K562 (cell line): ENCODE measurements at regions not wholly inside any gene's neighbourhood (a gene's known extent, or its start where the extent isn't known, plus 50 kb on each side); places are given as distances from the start of the nearest gene placed in this dataset.

ENCODE experiments used
- ATAC-seq: fragments of 200-7000 bp; cut with Tn5 transposase; 3 replicates; pipeline ENCODE4 v1.9.1; 2020; ENCODE audit warnings: moderate library complexity
- BruUV-seq: library from RNA; stranded (reverse); fragments of 400-500 nt; replicated peaks from 2 replicates; lab custom pipeline; 2021; lab: Mats Ljungman, UMichigan
- CTCF ChIA-PET: fragments of 300-600 bp; formaldehyde crosslinking; extraction: SDS; loops from one replicate; lab custom pipeline; 2021; ENCODE audit warnings: low intra/inter-chr PET ratio; lab: Yijun Ruan, JAX
- POLR2A ChIA-PET: fragments of 300-600, 350-650 bp; sonication (Branson Sonifier 250); formaldehyde crosslinking; extraction: SDS; loops from one replicate; lab custom pipeline; 2021; ENCODE audit warnings: antibody characterized with exemption, inconsistent platforms; lab: Yijun Ruan, JAX
- DNase-seq, 4 experiments: peaks; one replicate each; pipeline versions ENCODE4 v3.0.0 to v3.0.0-alpha.2; 2011 to 2018; ENCODE audit warnings: low spot score in 3 of 4, mixed read lengths in 3 of 4; ENCODE audit errors: extremely low read depth in 1 of 4
- FAIRE-seq: peaks from 2 replicates; lab custom pipeline; 2011; peaks lifted over from hg19 to GRCh38; lab: Jason Lieb, UNC
- H2AFZ ChIP-seq: 2 replicates; pipeline ENCODE4 v1.6.0; 2011; ENCODE audit warnings: low read depth, low read length, control low read depth, inconsistent platforms
- H3K27ac ChIP-seq: fragments of 200-600 bp; 3 replicates; pipeline ENCODE4 v1.8.0; 2011; ENCODE audit warnings: low read depth, mild to moderate bottlenecking, control low read depth, inconsistent platforms, low read length, moderate library complexity, mixed read lengths; ENCODE audit errors: extremely low read depth
- H3K27me3 ChIP-seq, 2 experiments: fragments of 300-600 bp in 1 of 2; 2 replicates in 1 of 2; 3 replicates in 1 of 2; pipeline versions ENCODE4 v1.6.0 to v1.8.0; 2011; ENCODE audit warnings: inconsistent platforms in 2 of 2, low read length in 2 of 2, mild to moderate bottlenecking in 1 of 2, mixed read lengths in 1 of 2, moderate library complexity in 1 of 2; ENCODE audit not compliant: control insufficient read depth in 2 of 2, insufficient read depth in 2 of 2
- H3K36me3 ChIP-seq: fragments of 300-600 bp; 3 replicates; pipeline ENCODE4 v1.8.0; 2011; ENCODE audit warnings: mild to moderate bottlenecking, low read length, inconsistent platforms; ENCODE audit not compliant: control insufficient read depth, insufficient read depth
- H3K4me1 ChIP-seq, 2 experiments: fragments of 200-600 bp in 1 of 2; replicated peaks in 1 of 2; 2 replicates in 1 of 2; 3 replicates in 1 of 2; pipeline versions ENCODE4 v1.5.1 to v1.8.0; 2011; ENCODE audit warnings: inconsistent platforms in 2 of 2, low read length in 2 of 2, mild to moderate bottlenecking in 1 of 2, mixed read lengths in 1 of 2, moderate library complexity in 1 of 2; ENCODE audit not compliant: control insufficient read depth in 2 of 2, insufficient read depth in 2 of 2
- H3K4me2 ChIP-seq: 2 replicates; pipeline ENCODE4 v1.6.1; 2011; ENCODE audit warnings: low read length, control low read depth, inconsistent platforms, mixed read lengths; ENCODE audit not compliant: insufficient read depth
- H3K4me3 ChIP-seq: fragments of 200-600 bp; sonication (generic), shearing (Covaris generic); 2 replicates; pipeline ENCODE4 v1.5.1; 2016; ENCODE audit warnings: control low read depth, inconsistent platforms
- H3K79me2 ChIP-seq: fragments of 200-600 bp; 3 replicates; pipeline ENCODE4 v1.8.0; 2011; ENCODE audit warnings: low read length, inconsistent platforms; ENCODE audit not compliant: control insufficient read depth, insufficient read depth
- H3K9ac ChIP-seq, 2 experiments: 2 replicates each; pipeline versions ENCODE4 v1.6.0 to v1.6.1; 2011; ENCODE audit warnings: low read depth in 2 of 2, low read length in 2 of 2, control low read depth in 1 of 2, inconsistent platforms in 1 of 2, mild to moderate bottlenecking in 1 of 2, mixed read lengths in 1 of 2; ENCODE audit not compliant: insufficient read depth in 1 of 2
- H3K9me1 ChIP-seq: one replicate; pipeline ENCODE4 v1.6.0; 2011; ENCODE audit warnings: inconsistent platforms, mild to moderate bottlenecking, low read length, moderate library complexity; ENCODE audit not compliant: control insufficient read depth, insufficient read depth
- H3K9me3 ChIP-seq: replicated peaks from 2 replicates; pipeline ENCODE4 v1.5.1; 2011; ENCODE audit warnings: low read depth, low read length, inconsistent platforms; ENCODE audit not compliant: control insufficient read depth, insufficient read depth
- H4K20me1 ChIP-seq: replicated peaks from 2 replicates; pipeline ENCODE4 v1.6.1; 2011; ENCODE audit warnings: low read length, inconsistent platforms, mixed read lengths; ENCODE audit not compliant: control insufficient read depth, insufficient read depth
- HCFC1 ChIP-seq: IDR thresholded peaks from 2 replicates; pipeline ENCODE4 v1.6.1; 2012; ENCODE audit warnings: low read depth, low read length, improper control_type of control experiment
- KAT7 ChIP-seq: sonication (generic); formaldehyde crosslinking; IDR thresholded peaks from 2 replicates; pipeline ENCODE4 v1.8.0; 2022; ENCODE audit warnings: missing genetic modification reagents, mild to moderate bottlenecking, borderline replicate concordance
- NR2C2 ChIP-seq, 2 experiments: fragments of 200-800 bp in 1 of 2; sonication (Bioruptor generic) in 1 of 2; sonication (generic) in 1 of 2; formaldehyde crosslinking in 1 of 2; IDR thresholded peaks; 2 replicates each; pipeline versions ENCODE4 v1.6.1 to v1.8.0; 2016 to 2022; ENCODE audit warnings: mild to moderate bottlenecking in 1 of 2, missing compliant biosample characterization in 1 of 2, missing genetic modification characterization in 1 of 2, missing genetic modification reagents in 1 of 2
- PTTG1 ChIP-seq: fragments of 450-650 bp; IDR thresholded peaks from 2 replicates; pipeline ENCODE4 v1.6.1; 2016; ENCODE audit warnings: low read depth, mild to moderate bottlenecking, missing genetic modification characterization, missing compliant biosample characterization
- RBM15 ChIP-seq: fragments of 200-400 bp; formaldehyde crosslinking; IDR thresholded peaks from 2 replicates; pipeline ENCODE4 v1.6.1; 2018; ENCODE audit warnings: mild to moderate bottlenecking, low read length, moderate library complexity; ENCODE audit not compliant: insufficient read depth
- SMAD3 ChIP-seq: fragments of 450-650 bp; formaldehyde crosslinking; conservative IDR thresholded peaks from 2 replicates; pipeline ENCODE4 v1.4.0; 2020; ENCODE audit warnings: mild to moderate bottlenecking
- THRAP3 ChIP-seq: fragments of 450-650 bp; IDR thresholded peaks from 2 replicates; pipeline ENCODE4 v1.6.1; 2016; ENCODE audit warnings: mild to moderate bottlenecking, inconsistent platforms, borderline replicate concordance
- TRIM28 ChIP-seq: fragments of 450-650 bp; IDR thresholded peaks from 2 replicates; pipeline ENCODE4 v1.6.1; 2017
- XRCC5 ChIP-seq: fragments of 200-400 bp; formaldehyde crosslinking; IDR thresholded peaks from 2 replicates; pipeline ENCODE4 v1.6.1; 2017; ENCODE audit warnings: low read depth, mild to moderate bottlenecking, low read length
- ZNF12 ChIP-seq: sonication (generic); formaldehyde crosslinking; IDR thresholded peaks from 2 replicates; pipeline ENCODE4 v1.4.0; 2020; ENCODE audit warnings: mild to moderate bottlenecking, missing genetic modification reagents
- ZNF507 ChIP-seq: conservative IDR thresholded peaks from 2 replicates; pipeline ENCODE4 v1.6.1; 2017; ENCODE audit warnings: missing genetic modification characterization, missing compliant biosample characterization
- WGBS: fragments of 100-300 bp; shearing (Covaris generic); methylation state at CpG from one replicate; pipeline ENCODE4 v1.1.6; 2016; ENCODE audit warnings: low coverage, mixed read lengths; ENCODE audit not compliant: insufficient coverage; ENCODE audit errors: missing lambda C conversion rate; 5-methylcytosine and 5-hydroxymethylcytosine counted together
- in situ Hi-C: fragments of 300-500 bp; cut with MboI; formaldehyde crosslinking; loops from 4 replicates; pipeline ENCODE4 v1.15.0; 2018; ENCODE audit warnings: inconsistent platforms, mixed read lengths
- intact Hi-C: fragments of 100-400 bp; cut with micrococcal nuclease; formaldehyde crosslinking; loops from 2 replicates; pipeline ENCODE4 v1.14.2; 2022
- TF ChIP-seq, protein P1 (sequence below): sonication (generic); formaldehyde crosslinking; IDR thresholded peaks from 2 replicates; pipeline ENCODE4 v1.8.0; 2022; ENCODE audit warnings: mild to moderate bottlenecking, missing genetic modification reagents
- TF ChIP-seq, protein P2 (sequence below): fragments of 450-650 bp; IDR thresholded peaks from 2 replicates; pipeline ENCODE4 v1.7.0; 2016; ENCODE audit warnings: borderline replicate concordance
- TF ChIP-seq, protein P3 (sequence below): fragments of 250-450 bp; sonication (Bioruptor Pico); IDR thresholded peaks from 2 replicates; pipeline ENCODE4 v1.8.0; 2022; ENCODE audit warnings: moderate library complexity, mild to moderate bottlenecking, inconsistent platforms
- TF ChIP-seq, protein P4 (sequence below), 2 experiments: fragments of 200-800 bp in 1 of 2; sonication (Bioruptor generic) in 1 of 2; sonication (generic) in 1 of 2; formaldehyde crosslinking in 1 of 2; IDR thresholded peaks in 1 of 2; conservative IDR thresholded peaks in 1 of 2; 2 replicates each; pipeline versions ENCODE4 v1.5.0 to v1.6.1; 2016 to 2020; ENCODE audit warnings: missing compliant biosample characterization in 1 of 2, missing genetic modification characterization in 1 of 2, missing genetic modification reagents in 1 of 2

- TF ChIP-seq, protein P1, sequence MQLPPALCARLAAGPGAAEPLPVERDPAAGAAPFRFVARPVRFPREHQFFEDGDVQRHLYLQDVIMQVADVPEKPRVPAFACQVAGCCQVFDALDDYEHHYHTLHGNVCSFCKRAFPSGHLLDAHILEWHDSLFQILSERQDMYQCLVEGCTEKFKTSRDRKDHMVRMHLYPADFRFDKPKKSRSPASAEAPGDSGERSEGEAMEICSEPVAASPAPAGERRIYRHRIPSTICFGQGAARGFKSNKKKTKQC (CRISPR knock-in tag), result no peak
- no peak for TF ChIP-seq HCFC1
- no peak for TF ChIP-seq NR2C2 (CRISPR knock-in tag; IDR thresholded peaks at IDR 0.05)
- TF ChIP-seq NR2C2 (tag; IDR thresholded peaks at IDR 0.05), result no peak
- TF ChIP-seq TRIM28, result no peak
- TF ChIP-seq, protein P2, sequence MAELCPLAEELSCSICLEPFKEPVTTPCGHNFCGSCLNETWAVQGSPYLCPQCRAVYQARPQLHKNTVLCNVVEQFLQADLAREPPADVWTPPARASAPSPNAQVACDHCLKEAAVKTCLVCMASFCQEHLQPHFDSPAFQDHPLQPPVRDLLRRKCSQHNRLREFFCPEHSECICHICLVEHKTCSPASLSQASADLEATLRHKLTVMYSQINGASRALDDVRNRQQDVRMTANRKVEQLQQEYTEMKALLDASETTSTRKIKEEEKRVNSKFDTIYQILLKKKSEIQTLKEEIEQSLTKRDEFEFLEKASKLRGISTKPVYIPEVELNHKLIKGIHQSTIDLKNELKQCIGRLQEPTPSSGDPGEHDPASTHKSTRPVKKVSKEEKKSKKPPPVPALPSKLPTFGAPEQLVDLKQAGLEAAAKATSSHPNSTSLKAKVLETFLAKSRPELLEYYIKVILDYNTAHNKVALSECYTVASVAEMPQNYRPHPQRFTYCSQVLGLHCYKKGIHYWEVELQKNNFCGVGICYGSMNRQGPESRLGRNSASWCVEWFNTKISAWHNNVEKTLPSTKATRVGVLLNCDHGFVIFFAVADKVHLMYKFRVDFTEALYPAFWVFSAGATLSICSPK, result no peak
- TF ChIP-seq RBM15, result no peak
- no peak for TF ChIP-seq XRCC5
These were observed 256.4 kb downstream of the FAM43A start (continued) for GRCh38 chr3:194941956-194942511.

GRCh38 chr3:194944526-194944925, 258.8 kb downstream of the FAM43A start:
- ATAC-seq (no peak), FAIRE-seq (no peak), DNase-seq (no peak)
- in situ Hi-C loops, result no loop called here
- Histone ChIP-seq H2AFZ (no peak overlapping the region), H3K9me1 (no peaks in the 10 kb centered on the region), H3K4me2 (no peak overlapping the region), H3K9me3 (no peaks in the 10 kb centered on the region), H3K27me3 (peaks cover 16 to 52% of the 10 kb centered on the region in 2 experiments; a peak in 4 of 5 replicates), H3K27ac (no peak overlapping the region), H3K4me3 (no peak overlapping the region), H3K79me2 (no peaks in the 10 kb centered on the region), H3K9ac (no peak overlapping the region), H3K36me3 (no peaks in the 10 kb centered on the region), H4K20me1 (no peaks in the 10 kb centered on the region), H3K4me1 (no peaks in the 10 kb centered on the region)
- intact Hi-C loops, result no loop called here
- WGBS, result 8% methylated on average over 11 of the region's 11 CpGs
- no TSS peak for BruUV-seq
- POLR2A ChIA-PET, result interaction anchor here (0.6 kb wide), 1 partner anchor 21 kb away, joined by 3 read pairs; no protein-coding TSS in a partner anchor
- CTCF ChIA-PET, result no interaction called here
- TF ChIP-seq PTTG1, result no peak
- no peak for TF ChIP-seq ZNF507 (tag)
- TF ChIP-seq, protein P3, sequence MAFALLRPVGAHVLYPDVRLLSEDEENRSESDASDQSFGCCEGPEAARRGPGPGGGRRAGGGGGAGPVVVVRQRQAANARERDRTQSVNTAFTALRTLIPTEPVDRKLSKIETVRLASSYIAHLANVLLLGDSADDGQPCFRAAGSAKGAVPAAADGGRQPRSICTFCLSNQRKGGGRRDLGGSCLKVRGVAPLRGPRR, result no peak
- no peak for TF ChIP-seq ZNF12 (CRISPR knock-in tag)
- no peak for TF ChIP-seq KAT7 (CRISPR knock-in tag)
- no peak for TF ChIP-seq THRAP3
- TF ChIP-seq, protein P4, sequence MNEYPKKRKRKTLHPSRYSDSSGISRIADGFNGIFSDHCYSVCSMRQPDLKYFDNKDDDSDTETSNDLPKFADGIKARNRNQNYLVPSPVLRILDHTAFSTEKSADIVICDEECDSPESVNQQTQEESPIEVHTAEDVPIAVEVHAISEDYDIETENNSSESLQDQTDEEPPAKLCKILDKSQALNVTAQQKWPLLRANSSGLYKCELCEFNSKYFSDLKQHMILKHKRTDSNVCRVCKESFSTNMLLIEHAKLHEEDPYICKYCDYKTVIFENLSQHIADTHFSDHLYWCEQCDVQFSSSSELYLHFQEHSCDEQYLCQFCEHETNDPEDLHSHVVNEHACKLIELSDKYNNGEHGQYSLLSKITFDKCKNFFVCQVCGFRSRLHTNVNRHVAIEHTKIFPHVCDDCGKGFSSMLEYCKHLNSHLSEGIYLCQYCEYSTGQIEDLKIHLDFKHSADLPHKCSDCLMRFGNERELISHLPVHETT (CRISPR knock-in tag; conservative IDR thresholded peaks at IDR 0.05 in 1 of 2, IDR thresholded peaks at IDR 0.05 in 1 of 2), result no peak
- TF ChIP-seq SMAD3 (CRISPR knock-in tag), result no peak
